Mammary epithelial cell (primary cell): ENCODE measurements at regions not wholly inside any gene's neighbourhood (a gene's known extent, or its start where the extent isn't known, plus 50 kb on each side); places are given as distances from the start of the nearest gene placed in this dataset.

ENCODE experiments used
- EZH2 ChIP-seq: IDR thresholded peaks from 2 replicates; pipeline ENCODE4 v1.6.1; 2012; ENCODE audit warnings: low read length, inconsistent platforms, borderline replicate concordance
- TF ChIP-seq, protein P1 (sequence below), 2 donors: IDR thresholded peaks in 1 of 2; conservative IDR thresholded peaks in 1 of 2; 2 replicates each; pipeline ENCODE4 v1.5.1; 2011 to 2012; ENCODE audit warnings: inconsistent platforms in 2 of 2, low read length in 2 of 2, mild to moderate bottlenecking in 2 of 2, control low read depth in 1 of 2, low read depth in 1 of 2; ENCODE audit not compliant: insufficient read depth in 1 of 2; ENCODE audit errors: extremely low read depth in 1 of 2

DNA sequence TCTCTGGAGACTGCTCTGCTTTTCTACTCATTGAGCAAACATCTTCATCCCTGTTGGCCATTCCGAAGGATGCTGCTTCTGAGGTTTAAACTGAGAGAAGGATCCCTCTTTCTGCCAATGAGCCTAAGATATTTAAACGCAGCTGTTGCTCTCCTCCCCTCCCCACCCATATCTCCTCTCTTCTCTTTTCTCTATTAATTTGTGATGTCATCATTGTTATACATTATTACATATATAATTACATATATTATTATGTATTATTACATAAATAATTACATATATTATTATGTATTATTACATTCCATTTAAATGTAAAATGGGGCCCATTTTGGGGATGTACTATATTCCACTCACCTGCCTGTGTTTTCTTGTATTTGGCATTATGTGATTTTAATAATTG, 82.7 kb upstream of the JUN start:
- TF ChIP-seq EZH2: no peak
- TF ChIP-seq, protein P1, sequence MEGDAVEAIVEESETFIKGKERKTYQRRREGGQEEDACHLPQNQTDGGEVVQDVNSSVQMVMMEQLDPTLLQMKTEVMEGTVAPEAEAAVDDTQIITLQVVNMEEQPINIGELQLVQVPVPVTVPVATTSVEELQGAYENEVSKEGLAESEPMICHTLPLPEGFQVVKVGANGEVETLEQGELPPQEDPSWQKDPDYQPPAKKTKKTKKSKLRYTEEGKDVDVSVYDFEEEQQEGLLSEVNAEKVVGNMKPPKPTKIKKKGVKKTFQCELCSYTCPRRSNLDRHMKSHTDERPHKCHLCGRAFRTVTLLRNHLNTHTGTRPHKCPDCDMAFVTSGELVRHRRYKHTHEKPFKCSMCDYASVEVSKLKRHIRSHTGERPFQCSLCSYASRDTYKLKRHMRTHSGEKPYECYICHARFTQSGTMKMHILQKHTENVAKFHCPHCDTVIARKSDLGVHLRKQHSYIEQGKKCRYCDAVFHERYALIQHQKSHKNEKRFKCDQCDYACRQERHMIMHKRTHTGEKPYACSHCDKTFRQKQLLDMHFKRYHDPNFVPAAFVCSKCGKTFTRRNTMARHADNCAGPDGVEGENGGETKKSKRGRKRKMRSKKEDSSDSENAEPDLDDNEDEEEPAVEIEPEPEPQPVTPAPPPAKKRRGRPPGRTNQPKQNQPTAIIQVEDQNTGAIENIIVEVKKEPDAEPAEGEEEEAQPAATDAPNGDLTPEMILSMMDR (conservative IDR thresholded peaks at IDR 0.05 in 1 of 2, IDR thresholded peaks at IDR 0.05 in 1 of 2; ENCODE audit: extremely low read depth in 1 of 2, insufficient read depth in 1 of 2, low read depth in 1 of 2, low read length in 2 of 2): no peak
